CD14-positive monocyte (primary cell): ENCODE measurements at regions not wholly inside any gene's neighbourhood (a gene's known extent, or its start where the extent isn't known, plus 50 kb on each side); places are given as distances from the start of the nearest gene placed in this dataset.

Experiments used
- DNase-seq, 3 donors: peaks; one replicate each; pipeline ENCODE4 v3.0.0-alpha.2; 2011 to 2022
- H2AFZ ChIP-seq: 2 replicates; pipeline ENCODE4 v1.6.0; 2012; ENCODE audit warnings: mild to moderate bottlenecking, low read depth, low read length, inconsistent platforms; ENCODE audit not compliant: insufficient read depth, poor library complexity, severe bottlenecking
- H3K27ac ChIP-seq, 2 donors: 1 replicate in 1 of 2; 2 replicates in 1 of 2; pipeline ENCODE4 v1.5.1; 2012 to 2013; ENCODE audit warnings: low read length in 2 of 2, control low read depth in 1 of 2, inconsistent platforms in 1 of 2, low read depth in 1 of 2, mild to moderate bottlenecking in 1 of 2
- H3K27me3 ChIP-seq, 2 donors: one replicate each; pipeline versions ENCODE4 v1.6.0 to v1.6.1; 2011 to 2013; ENCODE audit warnings: low read length in 2 of 2; ENCODE audit not compliant: control insufficient read depth in 2 of 2, insufficient read depth in 2 of 2
- H3K36me3 ChIP-seq, 2 donors: replicated peaks in 1 of 2; 1 replicate in 1 of 2; 2 replicates in 1 of 2; pipeline versions ENCODE4 v1.5.1 to v1.6.1; 2012 to 2013; ENCODE audit warnings: low read length in 2 of 2, control low read depth in 1 of 2, inconsistent platforms in 1 of 2, mild to moderate bottlenecking in 1 of 2; ENCODE audit not compliant: insufficient read depth in 2 of 2, control insufficient read depth in 1 of 2
- H3K4me1 ChIP-seq, 2 donors: 1 replicate in 1 of 2; 2 replicates in 1 of 2; pipeline versions ENCODE4 v1.5.1 to v1.6.1; 2012 to 2013; ENCODE audit warnings: low read length in 2 of 2, control low read depth in 1 of 2, inconsistent platforms in 1 of 2, mild to moderate bottlenecking in 1 of 2, moderate library complexity in 1 of 2; ENCODE audit not compliant: insufficient read depth in 2 of 2, control insufficient read depth in 1 of 2
- H3K4me2 ChIP-seq: replicated peaks from 2 replicates; pipeline ENCODE3; 2012; ENCODE audit warnings: low read length, moderate library complexity, mild to moderate bottlenecking; ENCODE audit not compliant: poor library complexity, severe bottlenecking; ENCODE audit errors: extremely low read depth
- H3K4me3 ChIP-seq, 3 experiments: fragments of 200-600 bp in 1 of 3; sonication (generic) in 1 of 3; replicated peaks in 1 of 3; 1 replicate in 2 of 3; 2 replicates in 1 of 3; pipeline ENCODE4 v1.5.1; 2011 to 2013; ENCODE audit warnings: low read length in 3 of 3, mild to moderate bottlenecking in 3 of 3, control low read depth in 2 of 3, low read depth in 2 of 3, inconsistent platforms in 1 of 3, moderate library complexity in 1 of 3
- H3K79me2 ChIP-seq: 2 replicates; pipeline ENCODE4 v1.6.0; 2012; ENCODE audit warnings: mild to moderate bottlenecking, control low read depth, inconsistent platforms, low read length, moderate library complexity; ENCODE audit not compliant: insufficient read depth
- H3K9ac ChIP-seq: 2 replicates; pipeline ENCODE4 v1.6.0; 2017; ENCODE audit warnings: low read length, mild to moderate bottlenecking; ENCODE audit not compliant: insufficient read depth, poor library complexity, severe bottlenecking
- H3K9me3 ChIP-seq, 2 donors: replicated peaks in 1 of 2; 1 replicate in 1 of 2; 2 replicates in 1 of 2; pipeline versions ENCODE4 v1.5.1 to v1.6.1; 2012 to 2013; ENCODE audit warnings: low read length in 2 of 2, control low read depth in 1 of 2; ENCODE audit not compliant: control insufficient read depth in 1 of 2, insufficient read depth in 1 of 2
- H4K20me1 ChIP-seq: 2 replicates; pipeline ENCODE4 v1.6.0; 2012; ENCODE audit warnings: mild to moderate bottlenecking, low read length, control low read depth, moderate library complexity; ENCODE audit not compliant: insufficient read depth
- H3K27ac Mint-ChIP-seq, 7 donors: one replicate each; pipeline ENCODE4 v1.8.0; 2020; ENCODE audit warnings: mild to moderate bottlenecking in 7 of 7, mixed read lengths in 7 of 7, moderate library complexity in 6 of 7, inconsistent platforms in 2 of 7
- H3K27me3 Mint-ChIP-seq, 3 donors: one replicate each; pipeline ENCODE4 v1.8.0; 2021 to 2022; ENCODE audit warnings: low read depth in 3 of 3, mild to moderate bottlenecking in 3 of 3, mixed read lengths in 3 of 3, moderate library complexity in 3 of 3, inconsistent platforms in 1 of 3
- H3K36me3 Mint-ChIP-seq, 2 donors: one replicate each; pipeline ENCODE4 v1.8.0; 2020; ENCODE audit warnings: mixed read lengths in 2 of 2, inconsistent platforms in 1 of 2, mild to moderate bottlenecking in 1 of 2
- H3K4me1 Mint-ChIP-seq: one replicate; pipeline ENCODE4 v1.8.0; 2020; ENCODE audit warnings: mild to moderate bottlenecking, mixed read lengths
- H3K4me3 Mint-ChIP-seq, 2 donors: one replicate each; pipeline ENCODE4 v1.8.0; 2020; ENCODE audit warnings: mild to moderate bottlenecking in 2 of 2, mixed read lengths in 2 of 2, moderate library complexity in 1 of 2
- H3K9me3 Mint-ChIP-seq, 7 donors: one replicate each; pipeline ENCODE4 v1.8.0; 2020 to 2022; ENCODE audit warnings: mixed read lengths in 7 of 7, mild to moderate bottlenecking in 6 of 7, moderate library complexity in 6 of 7, inconsistent platforms in 2 of 7
- CTCF ChIP-seq: fragments of 200-600 bp; IDR thresholded peaks from one replicate; pipeline ENCODE4 v1.8.0; 2022; ENCODE audit warnings: antibody characterized with exemption, mild to moderate bottlenecking
- WGBS: methylation state at CpG from one replicate; pipeline ENCODE4 v1.1.5; 2013; ENCODE audit warnings: missing lambda C conversion rate; ENCODE audit not compliant: insufficient coverage; 5-methylcytosine and 5-hydroxymethylcytosine counted together
- intact Hi-C, 2 donors: fragments of 100-400 bp; cut with micrococcal nuclease; formaldehyde crosslinking; loops; one replicate each; pipeline versions ENCODE4 v1.15.0 to v1.15.1; 2023

- Histone ChIP-seq H4K20me1 (no peaks in the 10 kb centered on the region), H3K4me1 (no peaks in the 10 kb centered on the region), H3K4me3 (no peak overlapping the region), H3K79me2 (no peaks in the 10 kb centered on the region), H3K4me2 (no peak overlapping the region), H3K27me3 (no peaks in the 10 kb centered on the region), H3K27ac (no peak overlapping the region), H3K9me3 (peaks cover 0 to 6% of the 10 kb centered on the region in 2 donors), H3K9ac (no peak overlapping the region), H3K36me3 (no peaks in the 10 kb centered on the region), H2AFZ (no peak overlapping the region)
- intact Hi-C loops: no loop called here
- Mint-ChIP-seq H3K4me3 (no peak overlapping the region), H3K27me3 (peaks cover 2 to 5% (median 2%) of the 10 kb centered on the region in 3 donors), H3K27ac (no peak overlapping the region), H3K9me3 (peaks cover 6 to 25% (median 14%) of the 10 kb centered on the region in 7 donors), H3K36me3 (no peaks in the 10 kb centered on the region), H3K4me1 (no peaks in the 10 kb centered on the region)
- no peak for DNase-seq
- TF ChIP-seq CTCF: no peak
- WGBS: 93% methylated on average over 2 of the region's 5 CpGs
Measured at GRCh38 chr10:20502903-20503585, 394.1 kb downstream of the NEBL start.

- H3K36me3 ChIP-seq: no peaks in the 10 kb centered on the region
- H3K27me3 Mint-ChIP-seq: peaks cover 0 to 4% (median 0%) of the 10 kb centered on the region in 3 donors
- intact Hi-C loops: no loop called here
- peaks cover 1 to 20% (median 6%) of the 10 kb centered on the region in 7 donors for H3K9me3 Mint-ChIP-seq
- H3K79me2 ChIP-seq: no peaks in the 10 kb centered on the region
- H3K27me3 ChIP-seq: no peaks in the 10 kb centered on the region
- no peak overlapping the region for H3K27ac Mint-ChIP-seq
- WGBS: no CpG with 5 or more reads among the region's 1 CpG
- H3K9ac ChIP-seq: no peak overlapping the region
- no peaks in the 10 kb centered on the region for H3K36me3 Mint-ChIP-seq
- H3K9me3 ChIP-seq: no peaks in the 10 kb centered on the region
- no peak overlapping the region for H3K4me2 ChIP-seq
- no peak overlapping the region for H3K4me3 ChIP-seq
- no peak overlapping the region for H3K27ac ChIP-seq
- H2AFZ ChIP-seq: no peak overlapping the region
- no peak for DNase-seq
- H3K4me1 ChIP-seq: no peaks in the 10 kb centered on the region
- H3K4me1 Mint-ChIP-seq: no peaks in the 10 kb centered on the region
- H4K20me1 ChIP-seq: no peaks in the 10 kb centered on the region
- H3K4me3 Mint-ChIP-seq: no peak overlapping the region
- no peak for TF ChIP-seq CTCF
Measured at GRCh38 chr10:20494474-20494873, 402.6 kb downstream of the NEBL start.
